Activated CD4-positive, alpha-beta T cell treated with anti-CD3 and anti-CD28 coated beads, Interleukin-2, amount 10 ng/mL, durations not matched to agents 7 days and 5 days (primary cell): ENCODE measurements at regions not wholly inside any gene's neighbourhood (a gene's known extent, or its start where the extent isn't known, plus 50 kb on each side); places are given as distances from the start of the nearest gene placed in this dataset.
"Not testable (repeated sequence)": the region's sequence is repeated elsewhere in the genome, so short reads cannot be mapped to it uniquely, and the experiment has no call there.

ENCODE experiments used
- CTCF ChIA-PET: fragments of 350-600 bp; sonication (Branson Sonifier 250); formaldehyde crosslinking; loops from one replicate; lab custom pipeline; 2021; ENCODE audit warnings: antibody characterized with exemption; lab: Charles Lee
- POLR2A ChIA-PET: fragments of 350-600 bp; sonication (Branson Sonifier 250); formaldehyde crosslinking; loops from one replicate; lab custom pipeline; 2021; ENCODE audit warnings: antibody characterized with exemption; lab: Charles Lee
- DNase-seq: peaks from one replicate; pipeline ENCODE4 v3.0.0-alpha.2; 2020
- H3K27ac Mint-ChIP-seq: one replicate; pipeline ENCODE4 v1.8.0; 2021; ENCODE audit warnings: mild to moderate bottlenecking, moderate library complexity, mixed read lengths
- H3K27me3 Mint-ChIP-seq: one replicate; pipeline ENCODE4 v1.8.0; 2021; ENCODE audit warnings: mixed read lengths
- H3K36me3 Mint-ChIP-seq: one replicate; pipeline ENCODE4 v1.8.0; 2021; ENCODE audit warnings: low read depth, mixed read lengths
- H3K4me1 Mint-ChIP-seq: one replicate; pipeline ENCODE4 v1.8.0; 2021; ENCODE audit warnings: mixed read lengths
- H3K4me3 Mint-ChIP-seq: one replicate; pipeline ENCODE4 v1.8.0; 2021; ENCODE audit warnings: mild to moderate bottlenecking, moderate library complexity, mixed read lengths
- H3K9me3 Mint-ChIP-seq: one replicate; pipeline ENCODE4 v1.8.0; 2021; ENCODE audit warnings: mixed read lengths

DNA sequence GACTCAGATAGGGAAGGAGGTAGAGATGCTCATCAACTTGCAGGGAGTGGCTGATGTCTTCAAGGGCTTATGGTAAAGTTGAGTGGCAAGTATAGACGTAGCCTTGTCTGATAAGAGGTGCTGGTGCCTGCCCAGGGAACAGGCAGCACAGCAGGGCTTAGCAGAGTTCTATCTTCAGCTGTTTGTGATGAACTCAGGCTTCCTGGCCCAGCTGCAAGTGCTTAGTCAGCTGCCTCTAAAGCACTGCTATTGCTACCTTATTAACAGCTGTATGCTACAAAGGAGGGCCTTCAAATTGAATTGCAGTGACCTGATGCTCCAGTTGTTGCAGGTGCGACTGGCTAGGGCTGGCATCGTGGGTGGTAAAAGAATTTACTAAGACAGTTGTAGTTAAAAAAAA, 82.1 kb downstream of the TSN start:
- no peak overlapping the region for H3K4me3 Mint-ChIP-seq
- no peaks in the 10 kb centered on the region for H3K9me3 Mint-ChIP-seq
- ChIA-PET POLR2A (no interaction called here), CTCF (no interaction called here)
- H3K36me3 Mint-ChIP-seq = no peaks in the 10 kb centered on the region
- no peak for DNase-seq
- no peaks in the 10 kb centered on the region for H3K4me1 Mint-ChIP-seq
- H3K27ac Mint-ChIP-seq = peak overlapping the region; percentile 3
- peaks cover 1% of the 10 kb centered on the region for H3K27me3 Mint-ChIP-seq

DNA sequence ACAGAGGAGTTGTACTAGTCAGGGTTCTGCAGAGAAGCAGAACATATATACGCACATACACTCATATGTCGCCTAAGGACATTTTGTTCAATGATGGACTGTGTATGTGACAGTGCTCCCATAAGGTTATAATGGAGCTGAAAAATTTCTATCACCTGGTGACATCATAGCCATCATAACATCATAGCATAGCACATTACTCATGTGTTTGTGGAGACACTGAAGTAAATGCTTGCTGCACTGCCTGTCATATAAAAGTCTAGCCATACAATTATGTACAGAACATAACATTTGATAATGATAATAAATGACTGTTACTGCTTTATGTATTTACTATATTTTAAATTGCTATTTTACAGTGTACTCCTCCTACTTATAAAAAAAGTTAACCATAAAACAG, 83.1 kb downstream of the TSN start:
- no peak for DNase-seq
- H3K9me3 Mint-ChIP-seq = no peaks in the 10 kb centered on the region
- no peaks in the 10 kb centered on the region for H3K4me1 Mint-ChIP-seq
- ChIA-PET CTCF (no interaction called here), POLR2A (no interaction called here)
- H3K4me3 Mint-ChIP-seq = no peak overlapping the region
- peaks cover 2% of the 10 kb centered on the region for H3K27me3 Mint-ChIP-seq
- no peaks in the 10 kb centered on the region for H3K36me3 Mint-ChIP-seq
- no peak overlapping the region for H3K27ac Mint-ChIP-seq

DNA sequence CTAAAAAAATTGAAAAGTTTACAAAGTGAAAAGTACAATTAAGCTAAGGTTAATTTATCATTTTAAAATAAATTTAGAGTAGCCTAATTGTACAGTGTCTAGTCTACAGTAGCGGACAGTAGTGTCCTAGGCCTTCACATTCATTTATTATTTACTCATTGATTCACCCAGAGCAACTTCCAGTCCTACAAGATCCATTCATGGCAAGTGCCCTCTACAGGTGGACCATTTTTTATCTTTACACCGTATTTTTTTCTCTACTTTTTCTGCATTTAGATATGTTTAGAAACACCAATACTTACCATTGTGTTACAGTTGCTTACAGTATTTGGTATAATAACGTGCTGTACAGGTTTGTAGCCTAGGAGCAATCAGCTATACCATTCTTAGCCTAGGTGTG, 84.1 kb downstream of the TSN start:
- POLR2A ChIA-PET = no interaction called here
- CTCF ChIA-PET = no interaction called here
- no peak for DNase-seq
- H3K27ac Mint-ChIP-seq = no peak overlapping the region
- H3K9me3 Mint-ChIP-seq = no peaks in the 10 kb centered on the region
- no peaks in the 10 kb centered on the region for H3K36me3 Mint-ChIP-seq
- no peaks in the 10 kb centered on the region for H3K4me1 Mint-ChIP-seq
- peaks cover 5% of the 10 kb centered on the region for H3K27me3 Mint-ChIP-seq
- H3K4me3 Mint-ChIP-seq = no peak overlapping the region

DNA sequence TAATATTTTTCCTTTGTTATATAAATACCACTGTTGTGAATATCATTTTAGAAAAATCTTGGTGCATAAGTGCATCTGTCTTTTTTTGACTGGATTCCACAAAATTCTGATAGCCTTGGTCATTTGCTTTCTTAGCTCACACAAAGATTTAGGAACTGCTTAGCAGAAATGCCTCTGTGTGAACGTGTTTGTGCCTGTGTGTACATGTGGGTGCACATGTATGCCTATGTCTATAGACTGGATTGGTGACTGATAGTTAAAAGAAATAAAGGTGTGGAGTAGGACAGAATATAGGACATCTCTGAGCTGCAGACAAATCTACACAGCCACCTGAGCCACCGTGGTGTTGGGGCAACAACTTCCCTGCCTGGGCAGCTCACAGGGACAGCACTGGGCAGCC, 93.8 kb downstream of the TSN start:
- H3K27me3 Mint-ChIP-seq = peaks cover 4% of the 10 kb centered on the region
- ChIA-PET CTCF (no interaction called here), POLR2A (no interaction called here)
- H3K9me3 Mint-ChIP-seq = no peaks in the 10 kb centered on the region
- no peaks in the 10 kb centered on the region for H3K4me1 Mint-ChIP-seq
- no peaks in the 10 kb centered on the region for H3K36me3 Mint-ChIP-seq
- DNase-seq = no peak
- H3K4me3 Mint-ChIP-seq = no peak overlapping the region
- no peak overlapping the region for H3K27ac Mint-ChIP-seq

DNA sequence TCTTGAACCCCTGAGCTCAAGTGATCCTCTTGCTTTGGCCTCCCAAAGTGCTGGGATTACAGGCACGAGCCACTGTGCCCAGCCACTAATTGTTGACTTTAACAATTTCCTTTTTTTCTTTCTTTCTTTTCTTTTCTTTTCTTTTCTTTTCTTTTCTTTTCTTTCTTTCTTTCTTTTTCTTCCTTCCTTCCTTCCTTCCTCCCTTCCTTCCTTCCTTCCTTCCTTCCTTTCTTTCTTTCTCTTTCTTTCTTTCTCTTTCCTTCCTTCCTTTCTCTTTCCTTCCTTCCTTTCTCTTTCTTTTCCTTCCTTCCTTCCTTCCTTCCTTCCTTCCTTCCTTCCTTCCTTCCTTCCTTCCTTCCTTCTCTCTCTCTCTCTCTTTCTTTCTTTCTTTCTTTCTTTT, 97.7 kb downstream of the TSN start:
- DNase-seq, H3K9me3 Mint-ChIP-seq, H3K36me3 Mint-ChIP-seq, H3K4me3 Mint-ChIP-seq, H3K27ac Mint-ChIP-seq, POLR2A ChIA-PET, H3K4me1 Mint-ChIP-seq: not testable (repeated sequence)
- peaks cover 13% of the 10 kb centered on the region for H3K27me3 Mint-ChIP-seq
- CTCF ChIA-PET = interaction anchor here (0.6 to 0.7 kb wide), 3 partner anchors 12 to 758 kb away, joined by 3 to 4 read pairs (median 4); no protein-coding TSS in a partner anchor

DNA sequence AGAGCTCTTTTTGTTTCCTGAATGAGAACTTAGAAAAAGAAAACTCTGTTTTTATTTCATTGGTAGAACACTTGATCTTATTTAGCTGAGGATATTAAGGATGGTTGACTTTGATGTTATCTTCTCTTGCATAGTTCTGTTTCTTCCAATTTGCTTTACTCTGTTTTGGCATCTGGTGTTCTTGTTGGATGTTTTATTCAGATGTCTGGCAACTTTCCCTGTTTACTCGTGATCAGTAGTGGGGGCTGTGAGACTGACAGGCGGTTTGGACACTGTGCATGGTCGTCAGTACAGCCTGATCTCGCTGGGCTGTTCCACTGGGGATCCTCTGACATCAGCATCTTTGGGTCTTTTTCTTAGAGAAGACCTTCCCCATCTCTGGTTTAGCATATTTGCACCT, 100.1 kb downstream of the TSN start:
- DNase-seq = no peak
- CTCF ChIA-PET = no interaction called here
- Mint-ChIP-seq H3K36me3 (no peaks in the 10 kb centered on the region), H3K4me3 (no peak overlapping the region), H3K27ac (no peak overlapping the region), H3K27me3 (peaks cover 13% of the 10 kb centered on the region), H3K4me1 (no peaks in the 10 kb centered on the region), H3K9me3 (peaks cover 2% of the 10 kb centered on the region)
- POLR2A ChIA-PET = interaction anchor here (0.6 kb wide), 1 partner anchor 34 kb away, joined by 3 read pairs; no protein-coding TSS in a partner anchor

DNA sequence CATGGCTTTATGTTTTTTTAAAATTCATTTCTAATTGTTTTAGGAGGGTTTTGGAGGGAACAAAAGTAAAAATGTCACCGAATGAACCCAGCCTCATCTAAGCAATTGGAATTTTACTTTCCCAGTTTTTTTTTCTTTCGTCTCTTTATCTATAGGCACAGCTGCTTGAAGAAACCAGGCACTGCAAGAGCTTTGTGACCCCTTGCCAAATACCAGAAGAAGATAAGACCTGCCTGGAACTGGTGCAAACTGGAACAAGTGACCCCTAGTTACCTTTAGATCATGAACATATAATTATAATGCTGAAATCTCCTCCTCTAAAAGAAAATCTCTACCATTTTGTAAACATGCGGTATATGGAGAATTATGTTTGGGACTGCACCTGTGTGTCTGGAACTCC, 100.9 kb downstream of the TSN start:
- Mint-ChIP-seq H3K27ac (no peak overlapping the region), H3K27me3 (peaks cover 16% of the 10 kb centered on the region), H3K4me1 (no peaks in the 10 kb centered on the region), H3K9me3 (peaks cover 2% of the 10 kb centered on the region), H3K4me3 (no peak overlapping the region), H3K36me3 (no peaks in the 10 kb centered on the region)
- ChIA-PET CTCF (no interaction called here), POLR2A (no interaction called here)
- DNase-seq = no peak

DNA sequence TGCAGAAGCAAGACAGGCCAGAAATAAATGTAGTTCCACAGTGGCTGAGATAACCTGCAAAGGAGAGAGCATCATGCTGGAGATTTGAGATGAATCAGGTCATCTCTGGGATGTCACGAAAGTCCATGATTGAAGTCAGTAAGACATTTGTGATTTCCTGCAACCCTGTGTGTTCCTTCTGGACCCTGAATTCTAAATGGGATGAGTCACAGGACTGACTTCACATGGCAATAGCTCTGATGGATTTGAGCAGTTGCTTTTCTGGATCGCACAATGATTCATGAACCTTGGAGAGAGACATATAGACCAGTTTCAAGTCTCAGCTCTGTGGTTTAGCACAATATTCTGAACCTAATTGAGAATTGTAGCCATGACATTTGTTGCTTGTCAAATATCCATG, 102.9 kb downstream of the TSN start:
- POLR2A ChIA-PET = no interaction called here
- no peaks in the 10 kb centered on the region for H3K36me3 Mint-ChIP-seq

DNA sequence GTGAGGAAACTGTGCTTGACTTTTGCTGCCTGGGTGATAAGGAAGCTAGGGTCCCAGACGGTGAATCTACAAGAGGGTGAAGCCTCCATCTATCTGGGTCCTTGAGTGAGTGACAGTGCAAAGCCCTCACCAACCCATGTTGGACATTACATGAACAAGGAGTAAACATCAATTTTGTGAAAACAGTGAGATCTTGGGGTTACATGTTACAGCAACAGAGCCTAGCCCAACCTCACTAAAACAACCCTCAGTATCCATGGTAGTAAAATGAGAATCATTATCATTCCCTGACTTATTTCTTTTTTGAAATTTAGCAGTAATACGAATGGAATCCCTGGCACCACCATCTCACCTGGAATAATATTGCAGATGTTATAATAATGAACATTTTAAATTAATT, 103.4 kb downstream of the TSN start:
- POLR2A ChIA-PET = no interaction called here
- Mint-ChIP-seq H3K27ac (no peak overlapping the region), H3K4me1 (no peaks in the 10 kb centered on the region), H3K27me3 (peaks cover 19% of the 10 kb centered on the region), H3K9me3 (peaks cover 2% of the 10 kb centered on the region), H3K4me3 (no peak overlapping the region), H3K36me3 (no peaks in the 10 kb centered on the region)
- no peak for DNase-seq
- CTCF ChIA-PET = no interaction called here

More for the DNA sequence above, 102.9 kb downstream of the TSN start:
- Mint-ChIP-seq H3K4me3 (no peak overlapping the region), H3K27me3 (peaks cover 18% of the 10 kb centered on the region), H3K27ac (no peak overlapping the region), H3K4me1 (no peaks in the 10 kb centered on the region), H3K9me3 (peaks cover 2% of the 10 kb centered on the region)
- DNase-seq = no peak
- CTCF ChIA-PET = no interaction called here

DNA sequence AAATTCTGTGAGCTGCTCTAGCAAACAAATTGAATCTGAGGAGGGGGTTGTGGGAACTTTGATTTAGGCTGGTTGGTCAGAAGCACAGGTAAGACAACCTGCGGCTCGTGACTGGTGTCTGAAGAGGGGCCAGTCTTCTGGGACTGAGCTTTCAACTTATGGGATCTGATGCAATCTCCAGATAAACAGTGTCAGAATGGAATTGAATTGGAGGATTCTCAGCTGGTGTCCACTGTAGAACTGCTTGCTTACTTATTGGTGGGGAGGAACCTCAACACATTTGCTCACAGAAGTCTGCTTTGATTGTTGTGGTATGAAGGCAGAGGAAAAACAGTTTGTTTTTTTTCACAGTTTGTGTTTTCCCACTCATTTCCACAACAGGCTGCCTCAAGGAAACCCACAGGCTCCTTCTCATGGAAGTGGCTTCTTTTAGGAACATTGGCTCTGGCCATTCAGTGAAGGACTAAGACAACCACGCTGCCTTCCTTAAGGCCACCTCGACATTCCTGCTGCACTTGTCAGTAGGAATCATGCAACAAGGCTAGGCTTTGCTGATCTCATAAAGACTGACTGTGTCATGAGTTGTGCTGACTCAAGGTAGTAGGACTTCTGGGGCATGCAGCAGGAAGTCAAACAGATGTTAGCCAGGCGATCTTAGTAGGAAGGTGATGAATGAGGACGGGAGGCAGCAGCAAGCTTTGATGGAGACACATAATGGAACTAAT, 104.7 kb downstream of the TSN start:
- H3K27ac Mint-ChIP-seq = no peak overlapping the region
- H3K27me3 Mint-ChIP-seq = peaks cover 15% of the 10 kb centered on the region
- H3K4me3 Mint-ChIP-seq = no peak overlapping the region
- CTCF ChIA-PET = no interaction called here
- H3K4me1 Mint-ChIP-seq = no peaks in the 10 kb centered on the region
- H3K36me3 Mint-ChIP-seq = no peaks in the 10 kb centered on the region
- no peak for DNase-seq
- POLR2A ChIA-PET = no interaction called here
- H3K9me3 Mint-ChIP-seq = no peaks in the 10 kb centered on the region

DNA sequence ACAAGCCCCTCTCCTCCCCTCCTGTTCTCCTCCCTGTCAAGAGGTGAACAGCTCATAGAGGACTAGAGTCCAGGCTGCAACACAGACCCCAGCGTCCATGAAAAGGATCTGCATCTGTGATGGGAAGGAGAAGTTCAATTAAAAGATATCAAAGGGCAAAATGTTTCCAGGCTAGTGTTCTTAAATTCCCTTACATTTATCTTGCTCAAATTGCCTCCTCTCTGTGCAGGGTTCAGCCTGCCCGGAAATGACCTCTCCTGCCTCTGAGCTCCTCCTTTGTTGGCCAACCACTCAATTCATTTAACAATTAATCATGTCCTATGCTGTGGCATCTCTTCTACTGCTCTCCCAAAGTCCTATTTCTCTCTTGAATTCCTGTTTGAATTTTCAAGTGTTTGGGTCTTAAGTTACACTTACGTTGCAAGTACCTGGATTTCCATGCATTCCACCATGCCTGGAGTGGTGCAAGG, 105.3 kb downstream of the TSN start:
- H3K4me3 Mint-ChIP-seq = no peak overlapping the region
- no peaks in the 10 kb centered on the region for H3K9me3 Mint-ChIP-seq
- DNase-seq = no peak
- H3K27ac Mint-ChIP-seq = no peak overlapping the region
- no peaks in the 10 kb centered on the region for H3K36me3 Mint-ChIP-seq
- no peaks in the 10 kb centered on the region for H3K4me1 Mint-ChIP-seq
- POLR2A ChIA-PET = no interaction called here
- H3K27me3 Mint-ChIP-seq = peaks cover 12% of the 10 kb centered on the region
- CTCF ChIA-PET = no interaction called here

DNA sequence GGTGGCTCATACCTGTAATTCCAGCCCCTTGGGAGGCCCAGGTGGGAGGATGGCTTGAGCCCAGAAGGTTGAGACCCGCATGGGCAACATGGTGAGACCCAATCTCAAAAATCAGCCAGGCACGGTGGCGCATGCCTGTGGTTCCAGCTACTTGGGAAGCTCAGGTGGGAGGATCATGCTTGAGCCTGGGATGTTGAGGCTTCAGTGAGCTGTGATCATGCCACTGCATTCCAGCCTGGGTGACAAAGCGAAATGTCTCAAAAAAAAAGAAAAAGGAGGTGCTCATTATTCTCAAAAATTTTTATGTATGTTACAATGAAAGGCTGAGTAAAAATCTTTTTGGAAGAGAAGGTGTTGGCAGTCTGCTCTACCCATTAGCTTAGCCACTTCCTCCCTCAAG, 106.8 kb downstream of the TSN start:
- H3K9me3 Mint-ChIP-seq = no peaks in the 10 kb centered on the region
- H3K36me3 Mint-ChIP-seq = no peaks in the 10 kb centered on the region
- peaks cover 8% of the 10 kb centered on the region for H3K27me3 Mint-ChIP-seq
- no peak overlapping the region for H3K4me3 Mint-ChIP-seq
- POLR2A ChIA-PET = no interaction called here
- DNase-seq = no peak
- CTCF ChIA-PET = no interaction called here
- H3K4me1 Mint-ChIP-seq = no peaks in the 10 kb centered on the region
- no peak overlapping the region for H3K27ac Mint-ChIP-seq

DNA sequence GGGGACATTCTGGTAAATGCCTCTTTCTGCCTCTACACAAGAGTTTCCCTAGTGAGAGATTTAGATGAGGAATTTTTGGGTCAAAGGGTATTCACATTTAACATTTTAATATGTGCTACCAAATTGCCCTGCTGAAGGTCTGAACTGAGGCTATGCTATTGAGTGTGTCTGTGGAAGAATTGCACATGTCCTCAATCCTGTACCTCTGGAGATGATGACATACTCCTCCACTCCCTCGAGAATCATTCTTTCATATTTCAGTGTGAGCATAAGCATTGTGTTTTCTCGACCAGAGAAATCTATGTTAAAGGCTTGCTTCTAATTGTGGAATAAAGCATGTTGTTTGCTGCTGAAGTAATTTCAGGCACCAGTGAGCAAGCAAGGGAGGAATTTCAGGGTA, 110.5 kb downstream of the TSN start:
- no peaks in the 10 kb centered on the region for H3K4me1 Mint-ChIP-seq

DNA sequence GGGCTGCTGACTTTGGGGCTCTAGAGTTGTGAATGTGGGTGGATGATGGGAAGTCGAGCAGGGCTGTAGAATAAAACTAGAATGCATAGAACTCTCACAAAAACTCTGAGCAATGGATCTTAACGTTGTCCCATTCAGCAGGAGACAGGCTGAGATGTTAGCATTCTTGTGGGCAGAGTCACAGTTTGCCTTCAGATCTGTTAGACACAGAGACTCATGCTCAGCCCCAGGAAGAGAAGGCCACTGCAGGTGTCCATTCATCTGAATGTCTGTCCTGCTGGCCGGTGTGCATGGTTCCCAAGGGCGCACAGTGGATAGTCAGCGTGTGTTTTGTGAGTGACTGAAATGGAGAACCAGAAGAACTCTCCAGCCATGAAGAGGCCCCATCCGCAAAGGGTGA, 111.3 kb downstream of the TSN start:
- ChIA-PET CTCF (no interaction called here), POLR2A (no interaction called here)
- no peaks in the 10 kb centered on the region for H3K36me3 Mint-ChIP-seq
- peaks cover 2% of the 10 kb centered on the region for H3K27me3 Mint-ChIP-seq
- DNase-seq = no peak
- H3K9me3 Mint-ChIP-seq = no peaks in the 10 kb centered on the region
- no peak overlapping the region for H3K4me3 Mint-ChIP-seq
- H3K27ac Mint-ChIP-seq = no peak overlapping the region
- no peaks in the 10 kb centered on the region for H3K4me1 Mint-ChIP-seq

More for the DNA sequence above, 110.5 kb downstream of the TSN start:
- H3K27ac Mint-ChIP-seq = no peak overlapping the region
- peaks cover 6% of the 10 kb centered on the region for H3K27me3 Mint-ChIP-seq
- H3K4me3 Mint-ChIP-seq = no peak overlapping the region
- DNase-seq = no peak
- POLR2A ChIA-PET = no interaction called here
- H3K9me3 Mint-ChIP-seq = no peaks in the 10 kb centered on the region
- CTCF ChIA-PET = interaction anchor here (0.7 kb wide), 1 partner anchor 13 kb away, joined by 3 read pairs; no protein-coding TSS in a partner anchor
- no peaks in the 10 kb centered on the region for H3K36me3 Mint-ChIP-seq
